Coronary artery (tissue), 2 donors: ENCODE measurements at regions not wholly inside any gene's neighbourhood (a gene's known extent, or its start where the extent isn't known, plus 50 kb on each side); places are given as distances from the start of the nearest gene placed in this dataset.

Source experiments
- DNase-seq: peaks from one replicate; pipeline ENCODE4 v3.0.0-alpha.2; 2017; ENCODE audit warnings: low spot score
- H3K27ac ChIP-seq, 2 donors: fragments of 200-600 bp; sonication (generic); one replicate each; pipeline ENCODE4 v1.5.1; 2016 to 2019
- H3K4me3 ChIP-seq: fragments of 200-600 bp; sonication (generic); 2 replicates; pipeline ENCODE4 v1.5.1; 2016; ENCODE audit warnings: mild to moderate bottlenecking, moderate library complexity
- CTCF ChIP-seq: fragments of 200-600 bp; sonication (generic); IDR thresholded peaks from one replicate; pipeline ENCODE4 v1.5.1; 2019; ENCODE audit warnings: antibody characterized with exemption

GRCh38 chr6:149265945-149266344 is 51.6 kb upstream of the TAB2 start:
- H3K4me3 ChIP-seq = no peak overlapping the region
- no peak for TF ChIP-seq CTCF
- H3K27ac ChIP-seq = no peak overlapping the region
- no peak for DNase-seq

- H3K4me3 ChIP-seq = no peak overlapping the region
- no peak for DNase-seq
- no peak for TF ChIP-seq CTCF
- no peak overlapping the region for H3K27ac ChIP-seq
Observed at GRCh38 chr6:149266659-149267058, 50.9 kb upstream of the TAB2 start.

- DNase-seq = no peak
- Histone ChIP-seq H3K27ac (no peak overlapping the region), H3K4me3 (no peak overlapping the region)
- TF ChIP-seq CTCF = no peak
Observed at GRCh38 chr6:149267072-149267471, 50.4 kb upstream of the TAB2 start.

- H3K27ac ChIP-seq = no peak overlapping the region
- TF ChIP-seq CTCF = no peak
- DNase-seq = no peak
- H3K4me3 ChIP-seq = no peak overlapping the region
Observed at GRCh38 chr6:149267513-149268043, 49.9 kb upstream of the TAB2 start.
